AG08396 (cell line): ENCODE measurements at regions not wholly inside any gene's neighbourhood (a gene's known extent, or its start where the extent isn't known, plus 50 kb on each side); places are given as distances from the start of the nearest gene placed in this dataset.
A peak's percentile ranks its signal among the peaks of the same experiment; 100 is the strongest.
"Not testable (repeated sequence)": the region's sequence is repeated elsewhere in the genome, so short reads cannot be mapped to it uniquely, and the experiment has no call there.

Source experiments
- DNase-seq: peaks from one replicate; pipeline ENCODE4 v3.0.0; 2012; ENCODE audit warnings: low spot score, mixed read lengths

DNA sequence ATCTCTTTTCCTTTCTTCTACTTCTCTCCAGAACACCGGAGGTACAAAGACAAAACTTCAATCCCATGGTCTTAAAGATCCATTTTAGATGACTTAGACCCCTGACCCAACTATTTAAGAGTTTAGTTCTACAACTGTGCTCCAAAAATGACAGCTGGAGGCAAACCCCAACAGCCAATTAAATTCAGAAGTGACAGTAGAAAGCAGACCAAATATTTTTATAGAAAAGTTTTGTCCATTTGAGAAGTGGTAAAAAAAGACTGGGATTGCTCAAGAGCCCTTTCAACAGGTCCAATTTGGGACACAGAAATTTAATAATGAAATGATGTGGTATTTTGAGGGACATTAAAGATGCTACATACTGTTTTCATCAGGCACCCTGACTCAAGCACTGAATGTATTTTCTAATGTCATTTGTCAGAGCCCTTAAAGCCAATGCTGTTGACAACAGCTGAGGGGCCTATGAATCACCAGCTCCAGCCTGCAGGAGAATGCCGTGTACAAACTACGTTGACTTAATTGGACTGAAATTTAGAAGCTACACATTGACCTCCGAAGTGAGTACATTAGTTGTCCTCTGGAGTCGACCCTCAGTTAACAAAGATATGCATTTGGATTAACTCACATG lies 147.5 kb upstream of the PIK3R1 start:
- DNase-seq, result peak; percentile 11

DNA sequence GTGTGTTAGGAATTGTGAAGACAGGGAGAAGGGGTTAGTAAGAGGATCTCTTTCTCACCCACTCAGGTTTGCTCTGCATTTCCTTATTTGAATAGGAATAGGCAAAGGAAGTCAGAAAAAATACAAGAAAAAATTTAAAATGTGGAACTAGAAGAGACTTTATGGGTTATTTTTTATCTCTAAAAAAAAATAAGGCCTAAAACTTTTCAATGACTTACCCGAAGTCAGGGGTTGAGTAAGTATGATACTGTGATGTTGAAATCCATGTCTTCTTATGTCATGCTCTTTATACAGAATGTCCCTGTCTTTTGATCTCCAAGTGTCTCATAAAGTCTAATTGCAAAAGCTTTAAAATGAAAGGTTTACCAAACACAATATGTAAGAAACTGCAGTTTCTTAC lies 148.3 kb upstream of the PIK3R1 start:
- DNase-seq, result no peak

DNA sequence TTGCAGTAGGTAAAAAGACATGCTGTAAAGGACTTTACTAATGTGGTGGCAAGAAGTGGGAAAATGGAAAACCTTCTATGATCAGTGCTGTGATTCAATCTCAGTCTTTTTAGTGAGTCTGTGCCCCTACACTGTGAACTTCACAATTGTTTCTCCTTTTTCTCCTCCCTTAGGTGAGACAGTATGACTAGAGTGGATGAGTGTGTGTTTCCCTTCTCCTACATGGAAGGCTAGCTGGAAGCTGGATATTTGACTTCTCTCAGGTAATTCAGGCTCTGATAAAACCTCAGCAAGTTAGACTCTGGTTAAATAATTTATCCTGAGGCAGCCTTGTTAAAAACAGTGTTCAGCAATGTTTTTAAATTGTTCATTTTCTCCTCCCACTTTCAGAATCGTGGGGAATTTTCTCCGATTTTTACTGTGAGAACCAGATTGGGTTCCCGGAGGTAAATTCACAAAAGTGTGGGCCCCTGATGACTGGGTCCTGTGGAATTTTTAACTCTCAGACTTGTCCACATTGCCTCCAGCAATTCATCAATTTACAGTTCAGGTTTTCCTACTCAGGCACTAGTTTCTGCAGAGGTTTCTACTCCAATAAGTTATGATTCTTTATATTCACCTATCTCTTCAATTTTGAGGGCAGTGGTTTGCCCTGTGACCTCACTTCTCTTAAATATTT lies 149.1 kb upstream of the PIK3R1 start:
- DNase-seq, result no peak

DNA sequence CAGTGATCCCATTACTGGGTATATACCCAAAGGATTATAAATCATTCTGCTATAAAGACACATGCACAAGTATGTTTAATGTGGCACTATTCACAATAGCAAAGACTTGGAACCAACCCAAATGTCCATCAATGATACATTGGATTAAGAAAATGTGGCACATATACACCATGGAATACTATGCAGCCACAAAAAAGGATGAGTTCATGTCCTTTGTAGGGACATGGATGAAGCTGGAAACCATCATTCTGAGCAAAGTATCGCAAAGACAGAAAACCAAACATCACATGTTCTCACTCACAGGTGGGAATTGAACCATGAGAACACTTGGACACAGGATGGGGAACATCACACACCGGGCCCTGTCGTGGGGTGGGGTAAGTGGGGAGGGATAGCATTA lies 150.2 kb upstream of the PIK3R1 start:
- DNase-seq, result not testable (repeated sequence)

DNA sequence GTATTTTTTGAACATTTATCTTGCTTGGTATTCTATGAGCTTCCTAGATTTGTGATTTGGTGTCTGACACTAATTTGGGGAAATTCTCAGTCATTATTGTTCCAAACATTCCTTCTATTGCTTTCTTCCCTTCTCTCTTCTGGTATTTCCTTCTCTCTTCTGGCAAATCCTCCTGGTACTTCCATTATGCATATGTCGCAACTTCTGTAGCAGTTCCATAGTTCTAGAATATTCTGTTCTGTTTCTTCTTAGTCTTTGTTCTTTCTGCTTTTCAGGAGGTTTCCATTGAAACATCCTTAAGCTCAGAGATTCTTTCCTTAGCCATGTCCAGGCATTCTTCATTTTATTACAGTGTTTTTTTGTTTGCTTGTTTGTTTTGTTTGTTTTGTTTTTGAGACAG lies 155.2 kb upstream of the PIK3R1 start:
- no peak for DNase-seq

DNA sequence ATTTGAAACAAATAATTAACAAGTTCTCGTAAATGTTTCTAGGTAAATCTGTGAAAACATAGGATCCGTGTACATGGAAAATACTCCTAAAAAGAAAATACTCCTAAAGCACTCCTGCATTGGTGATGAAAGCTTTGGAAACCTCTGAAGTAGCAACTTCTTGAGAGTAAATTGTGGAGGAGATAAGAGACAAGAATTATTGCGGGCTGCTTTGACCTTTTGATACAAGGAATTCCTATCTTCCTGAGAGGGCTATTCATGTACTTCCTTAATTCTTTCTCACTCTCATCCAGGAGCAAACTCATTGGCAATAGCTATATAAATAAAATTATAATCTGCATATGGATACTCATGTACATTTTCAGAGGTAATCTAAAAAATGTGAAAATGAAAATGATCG lies 158.4 kb upstream of the PIK3R1 start:
- DNase-seq, result no peak

DNA sequence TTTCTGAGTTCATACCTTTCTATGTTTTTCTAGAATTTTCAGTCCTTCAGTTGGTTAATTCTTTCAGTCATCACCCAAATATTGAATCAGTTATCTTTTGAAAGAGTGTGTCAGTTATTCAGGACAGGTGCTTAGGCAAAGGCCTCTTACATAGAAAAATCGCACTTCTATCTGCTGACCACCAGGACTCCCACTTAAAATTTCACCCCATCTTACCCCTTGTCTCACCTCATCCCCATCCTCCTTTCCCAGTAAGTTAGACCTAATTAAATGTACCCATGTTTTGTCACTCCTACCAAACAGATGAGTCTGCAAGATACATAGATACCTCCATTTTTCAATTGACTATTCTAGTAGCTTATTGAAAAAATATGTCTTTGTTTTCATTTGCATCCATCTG lies 159.9 kb upstream of the PIK3R1 start:
- DNase-seq, result no peak

DNA sequence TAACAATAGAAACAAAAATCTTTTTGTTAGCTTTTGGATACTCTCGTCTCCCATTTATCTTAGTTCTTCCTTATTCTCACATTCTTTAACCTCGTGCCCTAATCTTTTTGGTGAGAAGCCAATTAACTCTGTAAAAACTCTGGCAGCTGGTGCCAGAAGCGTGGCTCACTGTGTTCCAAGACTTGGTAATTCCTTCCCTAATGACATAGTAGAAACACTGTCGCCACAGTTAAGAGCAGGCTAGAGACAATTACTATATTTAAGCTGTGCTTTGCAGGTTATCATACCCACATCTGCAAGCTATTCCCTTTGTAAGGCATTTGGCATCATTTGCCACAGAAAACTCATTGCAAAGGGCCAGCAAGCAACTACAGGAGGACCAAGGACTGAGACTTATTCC lies 160.9 kb upstream of the PIK3R1 start:
- no peak for DNase-seq

DNA sequence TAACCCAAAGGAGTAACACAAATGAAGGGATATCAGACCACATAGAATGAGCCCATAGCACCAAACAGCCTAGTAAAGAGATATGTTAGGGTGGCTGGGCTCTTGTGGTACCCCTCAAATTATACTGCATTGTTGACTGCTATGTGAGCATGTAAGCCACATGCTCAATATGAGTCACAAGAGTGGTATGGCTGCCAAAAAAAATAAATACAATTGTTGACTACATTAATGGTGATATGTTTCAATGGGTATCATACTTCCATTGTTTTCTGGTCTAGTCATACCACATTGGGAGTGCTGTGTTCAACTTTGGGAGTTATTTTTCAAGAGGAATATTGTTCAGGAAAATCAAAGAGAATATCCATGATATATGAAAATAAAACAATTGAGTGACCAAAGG lies 162.4 kb upstream of the PIK3R1 start:
- DNase-seq, result no peak

DNA sequence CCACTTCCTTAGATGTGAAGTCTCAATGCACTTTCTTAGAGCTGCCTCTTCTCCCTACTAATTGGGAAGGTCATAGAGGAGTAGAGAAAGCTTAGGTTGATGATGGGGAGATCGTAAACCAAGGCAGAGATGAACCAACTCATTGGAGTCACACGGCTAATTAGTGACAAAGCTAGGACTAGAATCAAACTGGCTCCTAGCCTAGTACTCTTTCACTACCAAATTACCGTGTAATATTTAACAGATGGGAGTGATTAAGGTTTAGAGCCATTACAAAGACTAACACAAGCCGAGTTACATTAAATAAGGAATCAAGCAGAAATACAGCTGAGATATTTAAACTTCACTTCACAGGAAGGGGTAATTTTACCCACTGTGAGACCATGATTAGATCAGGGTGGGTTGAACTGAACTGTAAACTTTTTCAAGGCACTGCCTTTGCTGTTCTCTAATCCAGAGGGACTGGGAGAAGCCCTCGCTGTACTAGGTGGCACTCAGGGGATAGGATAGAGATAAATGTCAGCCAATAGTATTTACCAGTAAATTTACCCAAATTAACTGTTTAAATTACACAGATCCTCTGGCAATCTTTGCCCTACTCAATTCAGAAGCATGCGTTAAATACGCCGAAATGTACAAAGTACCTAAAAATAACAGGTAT lies 166.4 kb upstream of the PIK3R1 start:
- no peak for DNase-seq

DNA sequence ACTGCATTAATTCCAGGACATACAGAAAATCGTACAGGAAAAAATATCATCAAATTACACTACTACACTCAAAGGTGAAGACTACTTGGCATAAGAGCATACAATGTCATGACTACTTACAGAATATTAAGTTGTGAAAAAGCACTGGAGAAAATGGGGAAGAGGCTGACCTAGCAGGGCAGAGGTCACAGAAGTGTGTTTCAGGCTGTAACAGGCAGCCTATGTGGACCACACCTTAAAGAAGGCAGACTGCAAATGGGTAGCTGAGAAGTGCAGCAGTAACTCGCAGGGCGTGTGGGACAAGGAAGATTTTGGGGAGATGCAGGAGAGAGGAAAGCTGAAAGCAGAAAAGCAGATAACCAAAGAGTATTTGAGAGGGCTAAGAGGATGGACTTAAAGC lies 167.0 kb upstream of the PIK3R1 start:
- no peak for DNase-seq

DNA sequence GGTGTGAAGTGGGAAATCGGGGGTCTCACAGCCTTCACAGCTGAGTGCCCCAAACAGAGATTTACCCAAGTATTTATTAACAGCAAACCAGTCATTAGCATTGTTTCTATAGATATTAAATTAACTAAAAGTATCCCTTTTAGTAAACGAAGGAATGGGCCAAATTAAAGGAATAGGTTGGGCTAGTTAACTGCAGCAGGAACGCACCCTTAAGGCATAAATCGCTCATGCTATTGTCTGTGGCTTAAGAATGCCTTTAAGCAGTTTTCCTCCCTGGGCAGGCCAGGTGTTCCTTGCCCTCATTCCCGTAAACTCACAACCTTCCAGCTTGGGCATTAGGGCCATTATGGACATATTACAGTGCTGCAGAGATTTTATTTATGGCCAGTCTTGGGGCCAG lies 167.5 kb upstream of the PIK3R1 start:
- not testable (repeated sequence) for DNase-seq

DNA sequence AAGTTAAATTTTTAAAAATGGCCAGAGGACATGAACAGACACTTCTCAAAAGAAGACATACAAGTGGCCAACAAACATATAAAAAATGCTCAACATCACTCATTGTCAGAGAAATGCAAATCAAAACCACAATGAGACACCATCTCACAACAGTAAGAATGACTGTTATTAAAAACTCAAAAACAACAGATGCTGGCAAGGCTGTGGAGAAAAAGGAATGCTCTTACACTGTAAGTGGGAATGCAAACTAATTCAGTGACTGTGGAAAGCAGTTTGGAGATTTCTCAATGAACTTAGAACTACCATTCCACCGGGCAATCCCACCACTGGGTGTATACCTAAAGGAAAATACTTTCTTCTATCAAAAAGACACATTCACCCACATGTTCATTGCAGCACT lies 168.5 kb upstream of the PIK3R1 start:
- no peak for DNase-seq

DNA sequence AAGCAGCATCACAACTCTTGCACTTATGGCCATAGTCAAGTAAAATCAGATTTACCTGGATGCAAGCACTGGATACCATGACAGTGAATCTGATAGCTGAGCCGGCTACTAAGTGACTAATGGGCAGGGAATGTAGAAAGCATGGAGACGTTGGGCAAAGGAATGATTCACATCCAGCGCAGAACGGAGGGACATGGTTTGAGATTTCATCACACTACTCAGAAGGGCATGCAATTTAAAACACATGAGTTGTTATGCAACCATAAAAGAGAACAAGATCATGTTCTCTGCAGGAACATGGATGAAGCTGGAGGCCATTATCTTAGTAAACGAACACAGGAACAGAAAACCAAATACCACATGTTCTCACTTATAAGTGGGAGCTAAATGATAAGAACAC lies 169.1 kb upstream of the PIK3R1 start:
- DNase-seq, result peak; percentile 80

DNA sequence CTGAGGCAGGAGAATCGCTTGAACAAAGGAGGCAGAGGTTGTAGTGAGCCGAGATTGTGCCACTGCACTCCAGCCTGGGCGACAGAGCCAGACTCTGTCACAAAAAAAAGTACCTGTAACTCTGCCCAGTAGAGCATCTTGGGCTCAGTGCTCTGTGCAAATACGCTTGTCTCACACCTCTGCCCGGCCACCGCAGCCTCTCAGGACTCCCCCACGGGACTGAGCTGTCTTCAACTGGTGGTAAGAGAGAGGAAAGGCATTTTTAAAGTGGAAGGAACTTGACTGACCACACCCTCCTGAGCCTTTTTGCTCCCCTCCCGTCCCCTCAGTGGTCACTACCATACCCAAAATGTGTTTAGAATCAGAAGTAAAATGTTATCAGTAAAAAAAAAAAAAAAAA lies 174.3 kb upstream of the PIK3R1 start:
- no peak for DNase-seq

DNA sequence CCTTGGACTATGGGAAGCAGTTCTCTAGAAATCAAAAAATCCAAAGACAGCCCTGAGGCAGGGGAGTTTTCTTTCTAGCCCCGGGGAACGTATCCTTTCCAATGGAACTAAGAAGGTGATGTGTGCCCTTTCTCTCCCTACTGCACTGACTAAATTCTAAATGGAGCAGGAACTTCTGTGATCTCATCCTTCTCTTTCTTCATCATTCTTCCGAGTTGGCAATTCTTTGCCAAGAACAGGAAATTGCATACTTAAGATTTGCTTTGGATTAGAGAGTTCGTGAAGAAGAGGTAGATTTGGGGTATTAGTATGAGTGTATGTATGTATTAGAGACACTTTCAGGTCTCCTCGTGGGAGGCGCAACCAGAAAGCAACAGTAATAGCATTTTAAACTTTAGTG lies 178.0 kb upstream of the PIK3R1 start:
- no peak for DNase-seq

DNA sequence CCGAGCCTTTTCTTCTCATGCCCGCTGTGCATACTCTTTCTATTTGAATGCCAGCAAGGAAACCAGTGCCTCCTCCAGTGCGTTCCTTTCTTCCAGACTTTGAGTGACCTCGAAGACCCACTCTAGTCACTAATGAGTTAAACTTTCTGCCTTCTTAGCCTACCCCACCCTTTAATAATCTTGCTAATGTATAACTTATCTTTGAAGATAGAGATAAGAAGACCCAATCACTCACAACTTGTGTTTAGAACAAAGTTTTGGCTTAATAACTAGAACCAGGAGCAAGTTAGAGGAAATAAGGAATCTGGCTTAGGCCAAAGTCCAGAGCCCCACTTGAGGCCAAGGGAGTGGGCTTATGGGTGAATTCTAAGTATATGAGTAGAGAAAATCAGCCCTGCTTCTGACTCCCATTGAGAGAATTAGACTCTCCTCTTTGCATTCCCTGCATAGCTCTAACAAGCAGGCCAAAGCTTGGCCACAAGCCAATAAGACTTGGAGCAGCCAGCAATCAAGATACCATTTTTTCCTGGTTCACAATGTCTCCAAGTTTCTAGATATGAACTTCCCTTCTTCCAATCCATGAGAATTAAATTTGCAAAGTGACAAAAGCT lies 181.5 kb upstream of the PIK3R1 start:
- DNase-seq, result peak; percentile 35

DNA sequence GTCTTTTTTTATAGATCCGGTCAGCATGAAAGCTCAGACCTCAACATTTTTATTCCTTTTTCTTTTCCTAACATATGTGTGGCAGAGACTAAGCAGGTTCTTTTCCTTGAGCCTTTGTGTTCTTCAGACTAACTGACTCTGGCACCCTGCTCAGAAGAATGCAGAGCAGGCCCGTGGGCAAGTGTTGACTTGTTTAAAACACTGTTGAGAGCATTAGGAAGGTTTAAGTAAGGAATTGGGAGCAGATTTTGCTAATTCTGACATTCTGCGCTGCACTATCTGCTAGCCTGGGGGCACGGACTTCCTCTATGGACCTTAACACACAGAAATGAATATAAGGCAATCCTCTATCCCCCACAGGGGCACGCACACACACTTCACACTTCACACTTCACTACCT lies 182.5 kb upstream of the PIK3R1 start:
- DNase-seq, result no peak

DNA sequence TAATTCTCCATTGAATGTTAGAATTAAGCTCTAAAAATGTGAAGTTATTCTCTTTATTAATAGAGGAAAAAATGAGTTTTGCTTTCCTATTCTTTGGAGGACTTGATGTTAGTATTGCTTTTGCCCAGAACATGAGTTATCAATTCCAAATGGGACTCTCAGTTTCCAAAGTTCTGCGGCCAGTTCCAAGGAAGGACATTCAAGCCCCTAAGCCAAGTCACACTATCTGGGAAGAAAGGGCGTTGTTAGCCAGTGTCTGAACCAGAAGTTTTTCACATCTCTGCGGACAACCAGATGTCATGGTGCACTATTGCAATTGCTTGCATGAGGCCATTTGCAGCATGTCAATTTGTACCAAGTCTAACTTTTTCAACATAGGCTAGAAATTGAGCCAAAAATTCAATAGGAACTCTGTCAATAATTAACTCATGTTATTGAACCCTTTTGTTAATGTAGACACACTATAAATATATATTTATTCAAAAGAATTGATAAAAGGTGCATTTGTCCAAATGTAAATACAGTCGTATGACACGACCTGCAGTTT lies 183.3 kb upstream of the PIK3R1 start:
- DNase-seq, result no peak

DNA sequence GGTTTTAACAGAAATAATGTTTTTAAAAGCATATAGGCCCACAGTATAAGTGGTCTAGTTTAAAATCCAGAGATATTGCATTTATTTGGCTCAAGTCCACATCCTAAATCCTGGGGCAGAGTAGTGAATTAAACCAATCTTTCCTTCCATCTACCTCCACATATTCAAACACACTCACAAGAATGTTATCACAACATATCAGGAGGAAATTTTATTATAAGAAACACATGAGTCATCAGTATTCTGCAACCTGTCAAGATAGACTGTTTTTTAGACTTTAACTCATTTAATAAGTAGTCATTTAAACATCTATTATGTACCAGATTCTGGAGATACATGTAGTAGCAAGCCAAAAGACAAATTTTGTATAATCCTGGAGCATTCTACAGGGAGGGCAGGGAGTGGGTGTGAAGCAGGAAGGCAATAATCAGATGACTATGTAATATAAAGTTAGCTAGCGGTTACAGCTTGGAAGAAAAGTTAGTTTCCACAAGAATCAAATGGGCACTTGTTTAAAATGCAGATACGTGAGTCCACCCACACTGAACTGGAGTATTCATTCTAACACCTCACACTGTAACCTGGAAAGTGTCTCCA lies 187.3 kb upstream of the PIK3R1 start:
- DNase-seq, result no peak

DNA sequence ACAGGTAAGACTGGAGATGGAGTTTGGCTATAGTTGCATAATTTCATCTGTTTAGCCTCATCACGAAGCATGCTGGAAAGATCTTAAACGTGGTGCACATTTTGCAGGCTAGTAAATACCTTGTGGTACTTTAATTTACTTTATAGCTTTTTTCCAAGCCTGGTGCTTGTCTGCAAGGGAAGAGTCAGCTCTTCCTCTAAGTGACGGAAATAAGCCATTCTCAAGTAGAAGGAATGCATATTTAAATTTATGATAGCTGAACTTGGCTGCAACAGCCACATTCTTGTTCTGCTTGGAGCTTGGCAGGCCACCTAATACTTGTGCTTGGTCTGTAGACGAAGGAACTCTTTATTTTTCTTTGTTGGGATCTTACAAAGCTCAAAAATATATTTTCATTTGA lies 188.0 kb upstream of the PIK3R1 start:
- peak; percentile 64 for DNase-seq

DNA sequence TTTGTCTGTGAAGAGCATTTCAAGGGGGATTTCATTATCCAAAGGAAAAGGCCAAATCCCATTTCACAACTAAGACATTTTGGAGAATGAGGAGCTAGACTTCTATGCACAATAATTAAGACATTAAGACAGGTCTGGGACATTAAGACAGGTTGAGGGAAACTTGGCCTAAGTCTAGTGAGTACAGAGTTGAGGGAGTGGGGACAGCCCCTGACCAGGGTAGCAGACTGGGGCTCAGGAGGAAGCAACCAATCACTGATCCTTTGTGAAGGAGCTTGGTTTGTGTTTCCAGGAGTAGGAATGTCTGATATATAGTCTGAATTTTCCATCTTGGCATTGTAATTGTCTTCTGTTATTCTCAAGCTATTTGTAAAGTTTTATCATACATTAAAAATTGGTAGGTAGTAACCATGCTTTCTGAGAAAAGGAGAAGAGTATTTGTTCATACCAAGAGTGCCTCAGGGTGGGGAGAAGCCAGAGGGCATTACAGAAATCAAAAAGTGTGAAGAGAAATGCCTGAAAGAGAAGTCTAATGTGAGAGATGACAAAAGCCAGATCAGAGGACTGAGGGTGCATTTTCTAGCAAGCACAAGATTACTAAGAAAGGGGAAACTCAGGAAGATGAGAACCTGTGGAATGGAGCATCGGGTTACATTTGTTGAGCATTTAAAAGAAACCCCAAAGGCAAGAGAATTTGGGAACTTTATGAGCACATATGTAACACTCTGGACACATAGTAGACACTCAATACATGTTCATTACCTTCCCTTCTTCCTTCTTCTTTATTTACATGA lies 189.3 kb upstream of the PIK3R1 start:
- no peak for DNase-seq
